Stimulated activated CD8-positive, alpha-beta memory T cell treated with anti-CD3 and anti-CD28 coated beads, Interleukin-12 subunit alpha, Interleukin-12 subunit beta, amount 100 ng/mL, for 1 hour (primary cell): ENCODE measurements at regions not wholly inside any gene's neighbourhood (a gene's known extent, or its start where the extent isn't known, plus 50 kb on each side); places are given as distances from the start of the nearest gene placed in this dataset.
"Not testable (repeated sequence)": the region's sequence is repeated elsewhere in the genome, so short reads cannot be mapped to it uniquely, and the experiment has no call there.

Experiments
- DNase-seq: peaks from one replicate; pipeline ENCODE4 v3.0.0-alpha.2; 2020; ENCODE audit warnings: low read depth

DNA sequence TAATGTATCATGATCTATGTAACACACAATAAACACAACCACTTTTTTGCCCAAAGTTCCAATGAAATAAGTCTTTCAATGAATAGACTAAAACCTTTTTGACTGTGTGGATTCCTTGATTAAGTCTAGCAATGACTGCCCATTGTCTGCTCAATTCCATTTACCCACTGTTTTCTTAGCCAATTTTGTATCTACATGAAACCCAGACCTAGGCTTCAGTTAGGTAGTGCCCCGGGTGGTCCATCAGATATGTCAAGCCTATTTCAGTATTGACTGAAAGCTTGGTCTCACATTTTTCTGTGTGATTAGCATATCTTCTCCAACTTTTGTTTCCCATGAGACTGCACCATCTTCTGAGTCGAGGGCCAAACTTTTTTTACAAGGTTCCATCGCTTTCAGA, 615.0 kb downstream of the C6orf118 start:
- no peak for DNase-seq

DNA sequence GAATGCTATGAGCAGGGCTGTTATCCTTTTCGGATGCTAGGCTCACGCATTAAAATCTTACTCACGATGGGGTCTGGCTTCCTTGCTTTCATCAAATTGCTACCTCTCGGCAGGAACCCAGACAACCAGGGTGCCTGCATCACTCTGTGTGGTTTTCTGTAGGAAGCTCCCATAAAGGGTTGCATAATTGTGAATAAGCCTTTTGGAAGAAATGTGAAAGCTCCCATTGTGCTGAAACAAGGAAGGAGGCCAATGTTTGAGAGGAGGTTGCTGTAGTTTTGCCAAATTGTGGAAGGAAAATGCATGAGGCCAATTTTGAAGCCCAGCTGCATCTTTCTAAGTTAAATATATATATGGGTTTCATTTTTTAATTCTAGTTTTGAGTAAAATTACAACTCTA, 615.5 kb downstream of the C6orf118 start:
- no peak for DNase-seq

DNA sequence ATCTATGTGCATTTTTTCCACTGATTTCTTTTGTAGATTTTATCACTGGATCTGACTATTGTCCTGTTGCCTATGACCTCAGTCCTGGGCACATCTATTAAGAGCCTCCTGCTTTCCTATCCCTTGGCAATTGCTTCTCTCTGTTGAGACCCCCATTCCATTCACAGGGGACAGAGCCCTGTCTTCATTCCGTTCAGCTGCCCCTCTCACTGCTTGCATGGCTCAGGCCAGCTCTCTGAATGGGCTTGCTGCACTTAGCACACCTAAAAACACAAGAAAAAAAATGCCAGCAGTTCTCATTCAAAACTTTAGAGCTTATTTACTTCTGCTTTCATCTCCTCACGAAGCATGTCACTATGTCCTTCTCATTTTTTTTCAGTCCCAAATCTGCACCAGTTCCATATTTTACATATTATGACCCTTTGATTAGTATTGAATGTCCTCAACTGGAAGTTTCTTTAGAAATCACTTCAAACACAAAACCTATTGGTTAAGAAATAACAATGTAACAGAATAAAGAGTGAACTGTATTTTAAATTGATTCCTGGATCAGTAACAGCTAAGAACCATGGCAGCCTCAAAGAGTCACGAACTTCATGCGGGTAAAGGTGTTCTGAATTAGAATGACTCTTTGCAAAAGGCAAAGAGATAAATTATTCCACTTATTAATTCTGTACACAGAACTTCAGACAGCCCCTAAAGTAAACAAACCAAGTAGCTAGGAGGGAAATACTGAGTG, 616.5 kb downstream of the C6orf118 start:
- no peak for DNase-seq

DNA sequence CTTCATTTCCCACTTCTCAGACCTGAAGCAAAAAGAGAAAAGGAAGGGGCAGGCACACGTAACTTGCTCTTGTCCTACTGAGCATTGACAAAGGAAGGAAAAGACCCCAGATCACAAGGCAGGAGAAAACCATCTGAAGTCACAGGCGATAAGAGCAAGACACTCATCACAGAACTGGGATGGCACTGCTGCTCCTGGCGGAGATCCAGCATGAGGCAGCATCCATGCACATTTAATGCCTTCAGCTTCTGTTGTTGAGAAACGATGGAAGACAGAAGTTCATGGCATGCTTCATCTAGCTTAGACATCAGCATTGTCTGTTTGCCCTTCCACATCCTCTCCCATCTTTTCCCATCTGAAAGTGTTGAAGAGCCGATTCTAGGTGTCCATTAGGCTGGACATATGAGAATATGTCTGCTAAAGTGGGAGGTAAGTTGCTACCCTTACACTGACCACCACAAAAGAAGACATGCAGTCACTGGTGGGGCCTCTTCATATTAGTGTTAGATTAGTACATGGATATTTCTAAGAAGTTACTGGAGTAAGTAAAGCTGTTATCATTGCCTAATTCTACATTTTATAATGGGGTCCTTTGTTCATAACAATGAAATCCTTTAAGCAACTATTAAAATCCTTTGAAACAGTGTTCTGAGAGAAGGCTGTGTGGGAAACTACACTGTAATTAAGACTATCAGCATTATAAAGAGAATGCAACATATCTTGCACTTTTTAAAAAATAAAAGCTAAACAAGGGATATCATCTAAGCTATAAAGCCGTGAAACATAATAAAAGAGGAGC, 618.5 kb downstream of the C6orf118 start:
- no peak for DNase-seq

DNA sequence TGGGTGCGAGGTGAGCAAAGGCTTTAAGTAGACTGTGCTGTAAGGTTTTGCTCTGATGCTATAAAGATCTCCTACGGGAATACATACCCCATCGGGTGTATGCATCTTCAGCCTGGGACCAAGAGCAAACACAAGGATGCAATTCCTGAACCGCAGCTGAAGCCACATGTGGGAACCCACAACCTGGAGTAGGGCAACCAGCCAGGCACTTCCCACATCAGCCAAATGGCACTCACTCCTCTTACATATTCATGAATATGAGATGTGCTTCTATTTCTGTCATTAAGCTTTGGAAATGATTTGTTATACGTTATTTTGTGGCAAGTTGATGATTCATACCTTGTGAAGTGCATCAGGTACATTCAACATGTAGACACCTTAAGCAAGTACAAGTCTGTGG, 619.2 kb downstream of the C6orf118 start:
- DNase-seq: no peak

DNA sequence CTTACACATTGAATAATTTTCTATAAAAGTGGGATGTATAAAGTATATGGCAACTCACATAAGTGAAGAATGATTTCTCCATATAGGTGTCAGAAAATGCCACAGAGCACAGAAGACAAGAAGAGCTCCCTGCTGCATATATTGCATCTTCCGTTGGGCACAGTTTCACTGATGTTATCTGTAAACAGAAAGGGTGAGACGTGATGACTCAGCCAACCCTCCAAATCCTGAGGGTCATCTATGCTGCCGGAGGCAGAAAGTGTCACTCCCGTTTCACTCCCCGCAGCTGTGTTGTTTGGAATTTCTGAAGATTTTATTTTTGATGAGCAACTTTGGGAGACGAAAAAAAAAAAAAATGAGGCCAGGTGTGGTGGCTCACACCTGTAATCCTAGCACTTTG, 644.1 kb downstream of the C6orf118 start:
- DNase-seq: no peak

DNA sequence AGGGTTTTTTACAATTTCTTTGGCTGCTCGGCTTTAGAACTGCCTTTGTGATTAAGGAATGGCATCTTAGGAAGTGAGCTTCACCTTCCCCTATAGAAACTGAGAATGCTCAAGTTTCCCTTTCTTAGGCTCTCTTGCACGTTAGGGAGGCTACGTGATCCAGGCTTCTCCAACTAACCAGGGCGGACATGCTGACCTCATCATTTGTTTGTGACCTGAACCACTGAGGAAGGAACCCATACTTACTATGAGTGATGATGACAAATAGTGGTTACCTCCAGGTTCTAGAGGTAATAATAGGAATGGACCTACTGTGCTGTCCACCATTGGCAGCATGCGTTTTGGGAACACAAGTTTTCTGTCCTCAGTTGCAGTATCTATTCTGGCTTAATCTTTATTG, 645.8 kb downstream of the C6orf118 start:
- DNase-seq: no peak

DNA sequence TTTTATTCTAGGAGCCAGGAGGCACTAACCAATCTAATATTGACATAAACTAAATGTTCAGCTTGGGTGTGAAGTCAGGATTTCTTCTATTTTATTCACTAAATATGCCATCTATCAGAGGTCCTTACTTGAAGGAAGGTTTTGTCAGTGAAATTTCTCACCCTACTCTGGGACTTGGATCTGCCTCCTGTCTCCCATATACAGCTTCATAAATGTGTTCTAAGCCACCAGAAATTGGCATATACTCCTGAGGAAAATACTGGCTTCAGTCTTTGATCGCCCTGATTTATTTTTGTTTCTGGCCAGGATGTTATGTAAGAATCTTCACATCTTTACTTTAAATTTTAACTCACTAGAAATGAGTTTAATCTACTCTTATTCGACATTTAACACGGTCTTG, 647.7 kb downstream of the C6orf118 start:
- no peak for DNase-seq

DNA sequence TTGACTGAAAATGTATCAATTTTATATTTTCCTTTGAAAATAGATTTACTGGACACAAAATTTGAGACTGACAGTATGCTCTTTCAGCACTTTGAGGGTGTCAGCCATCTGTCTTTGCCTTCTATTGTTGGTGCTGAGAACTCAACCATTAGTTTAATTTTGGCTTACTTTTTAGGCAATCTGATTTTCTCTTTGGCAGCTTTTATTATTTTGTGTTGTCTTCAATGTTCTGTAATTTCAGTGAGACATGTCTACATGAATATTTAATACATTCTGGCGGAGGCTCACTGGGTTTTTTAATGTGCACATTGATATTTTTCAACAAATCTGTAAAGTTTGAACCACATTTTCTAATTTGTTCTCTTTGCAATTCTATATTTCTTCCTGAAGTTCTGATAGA, 648.6 kb downstream of the C6orf118 start:
- DNase-seq: no peak

DNA sequence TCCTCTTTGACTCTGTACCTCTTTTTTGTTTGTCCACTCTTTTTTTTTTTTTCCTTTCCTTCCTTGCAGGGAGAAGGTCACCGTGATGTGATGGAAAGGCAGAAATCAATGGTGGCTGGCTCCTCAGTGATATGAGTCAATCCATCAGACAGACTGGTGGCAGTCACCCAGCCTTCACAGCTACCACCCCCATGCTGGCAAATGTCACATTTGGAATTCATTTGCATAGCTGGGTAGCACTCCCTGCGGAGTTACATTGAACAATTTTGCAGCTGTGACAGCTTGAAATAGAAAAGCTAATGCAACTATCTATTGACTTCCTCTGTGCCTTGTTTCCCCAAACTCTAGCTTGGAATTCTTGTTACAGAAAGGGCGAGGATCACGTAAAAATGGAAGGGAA, 668.4 kb downstream of the C6orf118 start:
- no peak for DNase-seq

DNA sequence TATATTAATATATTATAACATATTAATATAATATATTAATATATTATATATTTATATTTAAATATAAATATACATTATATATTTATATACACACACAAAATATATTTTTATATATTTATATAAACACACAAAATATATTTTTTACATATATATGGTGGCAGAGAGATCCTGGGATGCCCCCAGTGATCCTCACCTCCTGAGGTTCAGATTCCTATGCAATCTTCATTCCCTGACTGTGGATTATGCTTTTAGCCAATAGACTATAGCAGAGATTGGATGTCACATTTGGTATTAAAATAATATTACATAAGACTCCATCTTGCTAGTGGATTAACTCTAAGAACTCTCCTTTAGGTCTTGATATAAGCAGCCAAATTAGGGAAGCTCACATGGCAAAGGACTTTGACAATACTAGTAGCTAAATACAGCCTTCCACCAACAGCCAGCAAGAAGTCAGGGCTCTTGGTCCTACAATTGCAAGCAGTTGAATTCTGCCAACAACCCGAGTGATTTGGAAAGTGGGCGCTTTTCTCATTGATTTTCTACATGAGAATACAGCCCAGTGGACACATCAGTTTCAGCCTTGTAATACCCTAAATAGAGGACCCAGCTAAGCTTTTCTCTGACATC, 681.0 kb downstream of the C6orf118 start:
- DNase-seq: no peak

DNA sequence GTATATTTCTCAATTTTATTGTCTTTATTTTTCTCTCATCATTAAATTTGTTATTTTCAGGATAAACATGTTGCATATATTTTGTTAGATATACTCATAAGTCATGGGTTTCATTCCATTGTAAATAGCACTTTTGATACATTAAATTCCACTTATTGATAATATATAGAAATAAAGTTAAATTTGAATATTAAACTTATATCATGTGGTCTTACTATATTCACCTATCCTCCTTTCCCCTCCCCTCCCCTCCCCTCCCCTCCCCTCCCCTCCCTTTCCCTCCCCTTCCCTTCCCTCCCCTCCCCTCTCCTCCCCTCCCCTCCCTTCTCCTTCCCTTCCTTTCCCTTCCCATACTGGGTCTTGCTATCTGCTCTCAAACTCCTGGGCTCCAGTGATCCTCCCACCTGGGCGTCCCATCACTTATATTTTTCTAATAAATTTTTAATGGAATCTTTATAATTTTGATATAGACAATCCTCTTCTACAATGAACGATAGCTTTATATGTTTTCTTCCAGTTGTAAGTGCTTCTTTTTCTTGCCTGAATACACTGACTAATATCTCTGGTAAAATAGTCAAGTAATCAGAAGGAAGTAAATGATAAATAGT, 692.4 kb downstream of the C6orf118 start:
- no peak for DNase-seq

DNA sequence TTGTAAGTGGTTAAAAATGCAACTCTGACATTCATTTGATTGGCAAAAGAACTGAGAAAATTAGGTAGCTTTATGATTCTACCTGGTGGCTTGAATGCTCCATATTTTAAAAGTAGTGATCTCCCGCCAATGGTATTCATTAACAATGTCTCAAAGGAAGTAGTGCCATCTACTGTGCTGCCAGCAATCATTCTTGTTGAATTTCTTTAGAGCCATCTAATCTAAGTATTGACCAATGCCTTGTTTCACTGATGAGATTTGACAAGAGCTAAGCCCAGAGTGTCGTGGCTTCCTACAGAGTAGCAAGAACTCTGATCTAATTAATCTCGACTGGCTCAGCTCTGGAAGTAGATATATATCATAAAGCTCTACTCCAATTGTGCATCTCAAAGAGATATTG, 696.7 kb downstream of the C6orf118 start:
- DNase-seq: no peak

DNA sequence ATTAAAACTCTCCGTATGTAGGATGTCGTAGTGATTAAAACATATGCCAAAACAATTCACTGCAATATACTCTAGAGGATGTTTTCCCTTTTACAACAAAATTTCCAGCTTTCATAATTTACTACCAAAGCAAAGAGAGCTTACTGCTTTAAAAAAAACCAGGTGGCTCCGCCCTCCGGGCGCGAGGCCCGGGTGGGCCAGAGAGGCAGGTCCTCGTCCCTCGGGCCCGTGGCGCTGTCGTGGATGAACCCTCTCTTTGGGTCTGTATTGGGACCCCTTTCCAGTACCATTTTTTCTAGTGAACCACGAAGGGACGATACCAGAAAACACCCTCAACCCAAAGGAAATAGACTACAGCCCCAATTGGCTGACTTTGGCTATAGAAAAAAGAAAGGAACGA, 698.5 kb downstream of the C6orf118 start:
- not testable (repeated sequence) for DNase-seq

DNA sequence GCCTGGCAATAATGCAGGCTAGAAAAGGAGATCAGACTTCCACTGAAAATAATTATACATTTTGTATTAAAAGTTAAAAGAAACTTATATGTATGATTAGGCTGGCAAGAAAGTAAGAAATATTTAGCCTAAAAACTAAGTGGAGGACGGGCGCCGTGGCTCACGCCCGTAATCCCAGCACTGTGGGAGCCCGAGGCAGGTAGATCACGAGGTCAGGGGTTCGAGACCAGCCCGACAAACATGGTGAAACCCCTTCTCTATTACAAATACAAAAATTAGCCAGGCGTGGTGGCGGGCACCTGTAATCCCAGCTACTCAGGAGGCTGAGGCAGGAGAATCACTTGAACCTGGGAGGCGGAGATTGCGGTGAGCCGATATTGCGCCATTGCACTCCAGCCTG, 707.0 kb downstream of the C6orf118 start:
- DNase-seq: not testable (repeated sequence)

DNA sequence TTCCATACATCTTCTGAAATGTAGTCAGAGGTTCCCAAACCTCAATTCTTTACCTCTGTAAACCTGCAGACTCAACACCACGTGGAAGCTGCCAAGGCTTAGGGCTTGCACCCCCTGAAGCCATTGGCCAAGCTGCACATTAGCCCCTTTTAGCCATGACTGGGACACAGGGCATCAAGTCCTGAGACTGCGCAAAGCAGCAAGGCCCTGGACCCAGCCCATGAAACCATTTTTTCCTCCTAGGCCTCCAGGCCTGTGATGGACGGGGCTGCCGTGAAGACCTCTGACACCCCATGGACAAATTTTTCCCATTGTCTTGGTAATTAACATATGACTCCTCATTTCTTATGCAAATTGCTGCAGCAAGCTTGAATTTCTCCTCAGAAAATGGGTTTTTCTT, 727.8 kb downstream of the C6orf118 start:
- DNase-seq: no peak

DNA sequence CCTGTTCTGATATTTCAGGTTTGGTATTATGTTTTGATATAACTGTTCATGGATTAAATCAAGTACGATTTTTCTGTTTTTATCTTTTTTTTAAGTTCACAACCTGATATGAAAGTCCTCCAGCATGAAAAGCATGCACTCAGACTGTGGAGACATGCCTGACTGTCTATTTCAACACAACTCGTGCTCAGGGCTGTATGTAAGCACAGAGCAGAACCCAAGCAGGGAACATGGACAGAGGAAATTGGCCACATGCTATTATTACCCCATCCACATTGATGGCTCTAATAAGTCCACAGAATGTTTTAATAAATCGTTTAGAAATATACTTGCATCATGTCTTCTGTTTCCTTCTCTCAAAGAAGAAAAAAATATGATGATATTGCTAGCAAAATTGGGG, 730.4 kb downstream of the C6orf118 start:
- no peak for DNase-seq

DNA sequence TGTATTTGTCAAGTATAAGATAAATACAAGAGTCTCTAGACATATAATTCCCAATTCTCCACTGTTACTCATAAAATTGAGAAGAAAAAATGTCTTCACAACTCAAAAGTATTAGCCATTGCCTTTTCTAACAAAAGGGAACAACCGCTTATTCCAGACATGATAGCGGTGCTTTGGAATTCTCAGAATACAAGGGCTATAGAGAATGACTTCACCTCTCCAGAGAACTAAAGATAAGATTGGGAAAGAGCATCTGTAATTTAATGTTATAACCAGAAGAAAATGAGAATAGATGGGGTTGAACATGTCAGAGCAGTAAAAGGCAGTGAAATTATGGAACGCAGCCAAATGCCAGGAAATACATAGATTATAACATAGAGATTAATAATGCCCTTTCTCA, 730.8 kb downstream of the C6orf118 start:
- DNase-seq: no peak

DNA sequence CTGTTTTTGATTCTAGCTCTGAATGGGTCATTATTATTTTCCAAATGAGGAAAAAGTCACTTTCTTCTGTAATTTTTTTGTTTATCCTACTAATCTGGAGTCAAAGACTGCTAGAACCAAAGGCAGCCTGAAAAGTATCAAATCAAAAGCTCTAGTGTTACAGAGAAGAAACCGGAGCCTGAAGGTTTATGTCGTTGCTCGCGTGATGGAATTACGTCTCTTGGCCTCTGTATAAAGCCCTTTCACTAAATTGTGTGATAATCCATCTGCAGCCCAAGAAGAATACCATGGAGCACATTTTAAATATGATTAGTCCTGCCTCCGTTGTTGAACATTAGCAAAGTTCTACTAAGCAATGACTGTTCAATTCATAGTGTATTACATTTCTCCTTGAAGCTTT, 738.6 kb downstream of the C6orf118 start:
- DNase-seq: no peak

DNA sequence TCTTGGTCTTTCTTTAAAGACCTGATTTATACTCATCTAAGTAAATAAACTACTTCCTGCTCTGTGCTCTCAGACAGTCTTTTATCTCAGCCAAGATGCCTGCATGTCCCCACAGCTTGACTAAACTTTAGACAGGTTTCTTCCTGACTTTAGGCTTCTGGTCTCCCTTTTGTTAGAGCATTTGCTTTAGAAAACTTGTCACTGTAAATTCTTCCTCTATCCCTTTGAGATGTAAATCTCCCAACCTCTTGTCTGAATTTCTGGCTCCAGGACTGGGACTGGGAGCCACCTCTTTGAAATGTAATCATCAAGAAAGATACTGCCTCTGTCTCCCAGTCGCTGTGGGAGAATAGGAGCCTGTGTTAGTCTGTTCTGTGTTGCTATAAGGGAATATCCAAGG, 739.9 kb downstream of the C6orf118 start:
- DNase-seq: no peak

DNA sequence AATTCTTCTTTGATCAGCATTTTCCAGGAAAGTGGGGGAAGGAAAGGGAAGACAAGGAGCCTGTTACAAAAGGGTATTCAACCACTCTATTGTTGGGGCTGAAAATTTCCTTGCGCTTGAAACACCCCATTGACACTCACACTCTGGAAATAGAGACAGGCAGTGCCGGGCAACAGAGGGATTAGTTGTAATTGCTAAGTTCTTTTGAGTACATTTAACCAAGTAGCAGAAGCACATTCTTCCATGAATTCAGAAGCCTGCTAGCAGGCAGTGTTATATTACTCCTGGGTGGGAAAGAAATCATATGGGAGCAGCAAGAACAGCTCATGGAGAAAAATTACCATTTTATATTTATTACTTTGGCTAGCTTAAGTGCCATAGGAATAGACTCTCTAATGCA, 745.5 kb downstream of the C6orf118 start:
- DNase-seq: no peak

DNA sequence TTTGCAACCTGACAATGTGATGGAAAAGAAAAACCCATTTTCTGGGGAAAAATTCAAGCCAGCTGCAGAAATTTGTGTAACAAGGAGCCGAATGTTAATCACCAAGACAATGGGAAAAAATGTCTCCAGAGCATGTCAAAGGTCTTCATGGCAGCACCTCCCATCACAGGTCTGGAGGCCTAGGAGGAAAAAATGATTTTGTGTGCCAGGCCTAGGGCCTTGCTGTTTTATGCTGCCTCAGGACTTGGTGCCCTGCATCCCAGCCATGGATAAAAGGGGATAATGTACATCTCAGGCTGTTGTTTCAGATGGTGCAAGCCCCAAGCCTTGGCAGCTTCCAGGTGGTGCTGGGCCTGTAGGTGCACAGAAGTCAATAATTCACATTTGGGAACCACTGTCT, 747.7 kb downstream of the C6orf118 start:
- no peak for DNase-seq
